Sigmoid colon (tissue), 4 donors: ENCODE measurements at regions not wholly inside any gene's neighbourhood (a gene's known extent, or its start where the extent isn't known, plus 50 kb on each side); places are given as distances from the start of the nearest gene placed in this dataset.

ENCODE experiments used
- CTCF ChIP-seq, 4 experiments: fragments of 450-650 bp in 3 of 4; fragments of 200-600 bp in 1 of 4; IDR thresholded peaks; one replicate each; pipeline ENCODE4 v1.5.1; 2016 to 2019; ENCODE audit warnings: antibody characterized with exemption in 4 of 4, mild to moderate bottlenecking in 3 of 4, moderate library complexity in 2 of 4
- EP300 ChIP-seq, 4 donors: sonication (generic); formaldehyde crosslinking; IDR thresholded peaks; one replicate each; pipeline ENCODE4 v1.6.1; 2017; ENCODE audit warnings: antibody characterized with exemption in 4 of 4
- POLR2A ChIP-seq, 2 donors: fragments of 450-650 bp; IDR thresholded peaks; one replicate each; pipeline ENCODE4 v1.6.1; 2016; ENCODE audit warnings: antibody characterized with exemption in 2 of 2, mild to moderate bottlenecking in 2 of 2, moderate library complexity in 2 of 2
- POLR2AphosphoS5 ChIP-seq, 4 donors: sonication (generic); formaldehyde crosslinking; IDR thresholded peaks; one replicate each; pipeline ENCODE4 v1.6.1; 2017; ENCODE audit warnings: antibody characterized with exemption in 4 of 4

- no peak for TF ChIP-seq CTCF (IDR thresholded peaks at IDR 0.05)
- no peak for TF ChIP-seq POLR2A (IDR thresholded peaks at IDR 0.05)
- TF ChIP-seq EP300 (IDR thresholded peaks at IDR 0.05), result no peak
- no peak for TF ChIP-seq POLR2AphosphoS5 (IDR thresholded peaks at IDR 0.05)
Observed at GRCh38 chrX:136950211-136950610, 69.7 kb upstream of the RBMX start.
